ENCODE measurements at regions not wholly inside any gene's neighbourhood (a gene's known extent, or its start where the extent isn't known, plus 50 kb on each side); places are given as distances from the start of the nearest gene placed in this dataset.

- Histone ChIP-seq H3K27ac (ENCODE audit: extremely low read length, insufficient read depth, low read length) (no peak overlapping the region), H3K4me2 (ENCODE audit: low read depth, low read length) (no peak overlapping the region), H3K4me1 (ENCODE audit: insufficient read depth, low read length) (no peaks in the 10 kb centered on the region), H4K20me1 (ENCODE audit: insufficient read depth, low read length) (no peaks in the 10 kb centered on the region), H3K9ac (ENCODE audit: insufficient read depth, low read depth, low read length) (no peak overlapping the region), H2AFZ (ENCODE audit: low read length) (no peak overlapping the region), H3K4me3 (replicated peaks in 1 of 3; ENCODE audit: insufficient read depth in 1 of 3, low read depth in 2 of 3, low read length in 3 of 3) (no peak overlapping the region), H3K27me3 (ENCODE audit: control insufficient read depth in 1 of 2, insufficient read depth in 2 of 2, low read length in 2 of 2) (no peaks in the 10 kb centered on the region), H3K9me3 (ENCODE audit: low read length) (peaks cover 21% of the 10 kb centered on the region), H3K36me3 (replicated peaks in 1 of 2; ENCODE audit: control insufficient read depth in 1 of 2, insufficient read depth in 2 of 2, low read length in 2 of 2) (no peaks in the 10 kb centered on the region), H3K79me2 (ENCODE audit: insufficient read depth, low read length) (no peaks in the 10 kb centered on the region)
- TF ChIP-seq ZNF431 (CRISPR knock-in tag; IDR thresholded peaks at IDR 0.05; ENCODE audit: borderline replicate concordance, low read depth) = no peak
- no peak for TF ChIP-seq TEF (CRISPR knock-in tag; IDR thresholded peaks at IDR 0.05)
- no peak for TF ChIP-seq PATZ1 (CRISPR knock-in tag; IDR thresholded peaks at IDR 0.05)
- no peak for TF ChIP-seq CC2D1A (CRISPR knock-in tag; IDR thresholded peaks at IDR 0.05)
- TF ChIP-seq MATR3 (CRISPR knock-in tag; IDR thresholded peaks at IDR 0.05) = no peak
- no peak for TF ChIP-seq ZNF879 (CRISPR knock-in tag; IDR thresholded peaks at IDR 0.05)
- no peak for TF ChIP-seq SALL2 (CRISPR knock-in tag; IDR thresholded peaks at IDR 0.05)
- TF ChIP-seq HNRNPUL1 (IDR thresholded peaks at IDR 0.05; ENCODE audit: low read depth, low read length) = no peak
- DNase-seq (ENCODE audit: low spot score) (no peak), FAIRE-seq (no peak), ATAC-seq (no peak)
- intact Hi-C loops (cut with micrococcal nuclease; ENCODE audit: unreplicated experiment) = no loop called here
- ChIA-PET CTCF (ENCODE audit: low intra/inter-chr PET ratio, low total read pairs) (no interaction called here), POLR2A (no interaction called here)
- no TSS peak for BruUV-seq (replicated peaks)
- in situ Hi-C loops (cut with HindIII; ENCODE audit: extremely low pct_ligation_motif_present, low pct_unique_long_range_greater_than_20kb) = no loop called here
- 8% methylated on average over 7 of the region's 7 CpGs for whole genome bisulfite sequencing (ENCODE audit: low lambda C conversion rate)
Measured at GRCh38 chr10:20686015-20686635, 211.0 kb downstream of the NEBL start.

Data from HepG2 (cell line).